SU-DHL-6 (cell line): ENCODE measurements at regions not wholly inside any gene's neighbourhood (a gene's known extent, or its start where the extent isn't known, plus 50 kb on each side); places are given as distances from the start of the nearest gene placed in this dataset.

Experiments used
- CTCF ChIP-seq: fragments of 200-600 bp; sonication (generic); IDR thresholded peaks from one replicate; pipeline ENCODE4 v1.5.1; 2017; ENCODE audit warnings: antibody characterized with exemption, mild to moderate bottlenecking, low read length, moderate library complexity; ENCODE audit not compliant: insufficient read depth, poor library complexity, severe bottlenecking
- EZH2phosphoT487 ChIP-seq: fragments of 200-600 bp; sonication (generic), shearing (Covaris generic); conservative IDR thresholded peaks from 2 replicates; pipeline ENCODE4 v1.6.1; 2018; ENCODE audit warnings: mild to moderate bottlenecking, antibody characterized with exemption, low read length, moderate library complexity, mixed read lengths

- TF ChIP-seq CTCF, result no peak
- no peak for TF ChIP-seq EZH2phosphoT487
Observed at GRCh38 chr19:30266687-30267086, 105.5 kb upstream of the ZNF536 start.
